Uterus (tissue), 3 donors: ENCODE measurements at regions not wholly inside any gene's neighbourhood (a gene's known extent, or its start where the extent isn't known, plus 50 kb on each side); places are given as distances from the start of the nearest gene placed in this dataset.

ENCODE experiments used
- DNase-seq, 2 donors: peaks; one replicate each; pipeline ENCODE4 v3.0.0-alpha.2; 2019 to 2020
- H3K27ac ChIP-seq, 2 donors: fragments of 200-600 bp; sonication (generic); 1 replicate in 1 of 2; 2 replicates in 1 of 2; pipeline ENCODE4 v1.5.1; 2016 to 2018
- H3K27me3 ChIP-seq, 2 donors: fragments of 200-600 bp; sonication (generic); one replicate each; pipeline ENCODE4 v1.5.1; 2018 to 2019; ENCODE audit warnings: control low read depth in 1 of 2
- H3K36me3 ChIP-seq, 2 donors: fragments of 200-600 bp; sonication (generic); one replicate each; pipeline ENCODE4 v1.5.1; 2019; ENCODE audit warnings: control low read depth in 1 of 2
- H3K4me1 ChIP-seq, 2 donors: fragments of 200-600 bp; sonication (generic); one replicate each; pipeline ENCODE4 v1.5.1; 2018 to 2019; ENCODE audit warnings: control low read depth in 1 of 2
- H3K4me3 ChIP-seq, 2 donors: fragments of 200-600 bp; sonication (generic); 1 replicate in 1 of 2; 2 replicates in 1 of 2; pipeline ENCODE4 v1.5.1; 2018 to 2019; ENCODE audit warnings: mild to moderate bottlenecking in 1 of 2
- H3K9me3 ChIP-seq, 2 donors: fragments of 200-600 bp; sonication (generic); one replicate each; pipeline ENCODE4 v1.5.1; 2019; ENCODE audit warnings: control low read depth in 1 of 2
- CTCF ChIP-seq, 4 experiments: fragments of 200-600 bp in 2 of 4; fragments of 450-650 bp in 2 of 4; sonication (generic) in 2 of 4; IDR thresholded peaks; one replicate each; pipeline ENCODE4 v1.5.1; 2016 to 2019; ENCODE audit warnings: antibody characterized with exemption in 4 of 4, mild to moderate bottlenecking in 2 of 4, moderate library complexity in 1 of 4
- POLR2A ChIP-seq, 2 donors: fragments of 450-650 bp; IDR thresholded peaks; one replicate each; pipeline ENCODE4 v1.6.1; 2016; ENCODE audit warnings: antibody characterized with exemption in 2 of 2, mild to moderate bottlenecking in 1 of 2, moderate library complexity in 1 of 2
- intact Hi-C: fragments of 100-400 bp; cut with DNase I; formaldehyde crosslinking; loops from one replicate; pipeline ENCODE4 v1.15.1; 2023; ENCODE audit warnings: low total_unique reads
- donor health status: DM: yes; HTN: yes; CAD: no.

- Histone ChIP-seq H3K4me1 (no peaks in the 10 kb centered on the region), H3K9me3 (no peaks in the 10 kb centered on the region), H3K4me3 (no peak overlapping the region), H3K27me3 (no peaks in the 10 kb centered on the region), H3K36me3 (no peaks in the 10 kb centered on the region), H3K27ac (no peak overlapping the region)
- no peak for DNase-seq
- TF ChIP-seq POLR2A (IDR thresholded peaks at IDR 0.05): no peak
- TF ChIP-seq CTCF (IDR thresholded peaks at IDR 0.05): no peak
- intact Hi-C loops: no loop called here
Observed at GRCh38 chr18:78113940-78114251, 864.2 kb downstream of the GALR1 start.

DNA sequence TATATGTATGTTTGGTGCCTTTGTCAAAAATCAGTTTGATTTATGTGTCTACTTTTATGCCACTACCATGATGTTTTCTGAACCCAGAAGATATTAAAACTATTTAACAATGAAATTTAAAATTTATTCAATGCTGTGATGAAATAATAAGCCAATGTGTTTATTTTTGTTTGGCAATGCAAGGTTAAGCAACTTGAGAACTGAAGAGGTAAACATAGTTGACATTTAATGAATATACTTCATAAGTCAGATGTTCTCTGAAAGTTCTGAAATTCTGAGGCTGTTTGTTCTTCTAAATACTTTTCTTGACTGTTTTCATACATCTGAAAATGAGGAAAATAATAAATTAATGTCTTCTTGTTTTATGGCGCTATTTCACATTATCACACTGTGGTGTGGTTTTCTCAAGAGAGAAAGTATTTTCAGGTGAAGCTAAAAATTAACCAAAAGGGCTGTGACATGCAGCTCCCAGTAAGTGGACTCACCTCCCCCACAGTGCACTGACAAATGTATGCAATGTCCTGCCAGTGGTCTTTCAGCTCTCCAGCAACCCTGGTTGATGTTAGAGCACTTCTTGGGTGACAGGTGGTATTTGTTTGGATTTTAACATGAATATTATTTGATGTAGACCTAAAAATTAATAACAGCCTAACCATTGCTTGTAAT lies 863.6 kb upstream of the SALL3 start:
- intact Hi-C loops: no loop called here
- DNase-seq: no peak

DNA sequence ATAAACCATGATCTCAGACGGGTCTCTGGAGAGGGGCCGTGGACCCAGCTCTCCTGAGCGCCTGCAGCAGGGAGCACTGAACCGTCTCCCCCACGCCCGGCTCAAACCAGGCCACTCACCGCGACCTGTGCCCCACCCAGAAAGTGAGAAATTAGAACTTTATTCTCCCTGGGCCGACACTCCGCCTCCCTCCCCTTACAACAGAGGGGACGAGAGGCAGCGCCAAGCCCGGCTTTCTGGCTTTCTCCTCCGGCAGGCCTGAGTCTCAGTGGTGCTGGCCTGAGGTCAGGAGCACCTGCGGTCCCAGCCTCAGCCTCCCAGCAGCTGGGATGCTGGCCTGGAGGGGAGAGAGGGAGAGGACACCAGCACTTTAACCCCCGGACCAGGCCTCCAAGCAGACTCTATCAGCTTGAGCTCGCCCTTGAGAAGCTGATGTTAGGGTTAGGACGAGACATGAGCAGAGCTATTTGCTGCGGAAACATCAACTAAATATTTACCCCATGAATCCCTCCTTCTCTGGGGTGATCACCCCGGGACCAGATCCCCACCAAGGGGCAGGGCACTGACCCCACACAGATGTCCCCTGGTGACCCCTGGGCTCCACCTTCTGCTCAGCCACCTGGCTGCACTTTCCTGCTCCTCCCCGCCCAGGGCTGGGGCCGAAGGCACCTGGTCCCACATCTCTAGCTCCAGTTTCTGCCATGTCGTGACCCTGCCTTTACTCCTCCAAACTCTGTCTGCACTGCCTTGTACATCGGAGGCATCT lies 856.3 kb upstream of the SALL3 start:
- DNase-seq: no peak
- Histone ChIP-seq H3K27me3 (no peaks in the 10 kb centered on the region), H3K36me3 (no peaks in the 10 kb centered on the region), H3K4me1 (no peaks in the 10 kb centered on the region), H3K4me3 (no peak overlapping the region), H3K9me3 (no peaks in the 10 kb centered on the region), H3K27ac (peak overlapping the region; percentile 57 to 61)
- intact Hi-C loops: no loop called here
- TF ChIP-seq CTCF (IDR thresholded peaks at IDR 0.05) (no peak), POLR2A (IDR thresholded peaks at IDR 0.05) (no peak)

More for the DNA sequence above, 863.6 kb upstream of the SALL3 start:
- Histone ChIP-seq H3K4me3 (no peak overlapping the region), H3K9me3 (no peaks in the 10 kb centered on the region), H3K4me1 (no peaks in the 10 kb centered on the region), H3K36me3 (no peaks in the 10 kb centered on the region), H3K27me3 (no peaks in the 10 kb centered on the region), H3K27ac (no peak overlapping the region)
- TF ChIP-seq POLR2A (IDR thresholded peaks at IDR 0.05): no peak
- no peak for TF ChIP-seq CTCF (IDR thresholded peaks at IDR 0.05)

DNA sequence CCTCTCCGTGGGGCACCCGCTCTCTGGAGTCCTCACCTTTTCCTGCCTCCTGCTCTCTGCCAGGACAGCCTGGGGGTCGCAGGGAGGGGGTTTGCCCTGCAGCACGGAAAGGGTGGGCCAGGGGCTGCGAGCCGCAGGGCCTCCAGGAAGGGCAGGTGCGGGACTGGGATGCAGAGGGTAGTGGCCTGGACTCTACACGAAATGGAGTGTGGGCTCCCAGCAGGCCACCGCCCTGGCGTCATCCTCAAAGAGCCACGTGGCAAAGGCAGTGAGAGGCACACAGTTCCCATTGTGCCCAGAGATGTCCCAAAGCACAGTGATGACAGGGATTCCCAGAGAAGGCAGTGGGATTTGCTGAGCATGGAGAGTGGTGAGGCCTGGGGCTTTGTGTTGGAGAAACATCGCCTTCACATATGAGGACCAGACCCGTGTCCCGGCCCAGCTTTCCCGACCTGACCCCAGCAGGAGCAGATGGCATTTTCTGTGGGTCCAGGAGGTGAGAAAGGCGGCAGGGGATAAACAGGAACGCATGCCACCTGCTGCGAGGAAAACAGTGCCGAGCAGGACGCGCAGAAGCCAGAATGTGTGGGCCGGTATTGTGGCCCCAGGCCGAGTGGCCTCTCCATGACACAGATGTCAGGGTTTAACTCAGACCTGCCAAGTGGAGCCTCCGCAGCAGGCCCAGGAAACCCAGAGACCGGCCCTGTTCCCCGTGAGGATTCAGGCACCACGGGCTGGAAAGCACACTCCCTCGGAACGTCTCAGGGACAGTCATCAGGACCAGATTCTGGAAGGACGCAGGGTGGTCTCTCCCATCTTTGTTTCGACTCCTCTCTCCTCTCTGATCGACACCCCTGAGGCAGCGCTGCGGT lies 855.5 kb upstream of the SALL3 start:
- H3K27ac ChIP-seq: peak overlapping the region in 1 of 2 donors; percentile 61
- no peaks in the 10 kb centered on the region for H3K9me3 ChIP-seq
- no peaks in the 10 kb centered on the region for H3K4me1 ChIP-seq
- H3K27me3 ChIP-seq: no peaks in the 10 kb centered on the region
- intact Hi-C loops: no loop called here
- no peak for TF ChIP-seq POLR2A (IDR thresholded peaks at IDR 0.05)
- no peak for TF ChIP-seq CTCF (IDR thresholded peaks at IDR 0.05)
- no peak for DNase-seq
- H3K4me3 ChIP-seq: no peak overlapping the region
- no peaks in the 10 kb centered on the region for H3K36me3 ChIP-seq
